ENCODE measurements at regions not wholly inside any gene's neighbourhood (a gene's known extent, or its start where the extent isn't known, plus 50 kb on each side); places are given as distances from the start of the nearest gene placed in this dataset.

DNA sequence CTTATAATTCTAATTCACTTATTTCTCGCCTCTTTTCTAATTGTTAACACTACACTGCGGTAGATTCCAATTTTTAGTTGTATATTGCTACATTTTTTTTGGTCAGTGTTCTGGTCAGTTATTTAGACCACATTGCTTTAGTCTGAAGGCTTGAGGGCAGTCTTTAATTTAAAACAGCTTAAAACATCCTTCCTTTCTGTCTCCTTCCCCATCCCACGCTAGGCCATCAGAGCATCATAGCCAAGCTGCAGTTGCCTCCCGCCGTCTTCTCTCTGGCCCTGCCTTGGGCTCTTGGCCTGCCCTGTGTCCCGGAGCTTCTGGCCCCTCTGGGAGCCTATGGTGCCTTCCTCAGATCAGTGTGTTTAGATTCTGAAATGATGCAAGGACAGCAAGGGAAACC is 52.6 kb upstream of the GLI2 start:
- Histone ChIP-seq H3K4me3 (no peak overlapping the region), H3K9me3 (no peaks in the 10 kb centered on the region), H3K27ac (no peak overlapping the region), H3K27me3 (peaks cover 0 to 63% (median 0%) of the 10 kb centered on the region in 4 donors), H3K36me3 (no peaks in the 10 kb centered on the region), H3K4me1 (peaks cover 0 to 5% (median 0%) of the 10 kb centered on the region in 3 donors)
- intact Hi-C loops (cut with DNase I): loop anchor here (5.0 kb wide), 1 partner anchor 556 kb away; no protein-coding TSS in a partner anchor
- DNase-seq: no peak
- WGBS, 2 donors: 69 to 70% methylated on average over 6 of the region's 6 CpGs
- TF ChIP-seq POLR2A (IDR thresholded peaks at IDR 0.05): no peak
- TF ChIP-seq, protein P1, sequence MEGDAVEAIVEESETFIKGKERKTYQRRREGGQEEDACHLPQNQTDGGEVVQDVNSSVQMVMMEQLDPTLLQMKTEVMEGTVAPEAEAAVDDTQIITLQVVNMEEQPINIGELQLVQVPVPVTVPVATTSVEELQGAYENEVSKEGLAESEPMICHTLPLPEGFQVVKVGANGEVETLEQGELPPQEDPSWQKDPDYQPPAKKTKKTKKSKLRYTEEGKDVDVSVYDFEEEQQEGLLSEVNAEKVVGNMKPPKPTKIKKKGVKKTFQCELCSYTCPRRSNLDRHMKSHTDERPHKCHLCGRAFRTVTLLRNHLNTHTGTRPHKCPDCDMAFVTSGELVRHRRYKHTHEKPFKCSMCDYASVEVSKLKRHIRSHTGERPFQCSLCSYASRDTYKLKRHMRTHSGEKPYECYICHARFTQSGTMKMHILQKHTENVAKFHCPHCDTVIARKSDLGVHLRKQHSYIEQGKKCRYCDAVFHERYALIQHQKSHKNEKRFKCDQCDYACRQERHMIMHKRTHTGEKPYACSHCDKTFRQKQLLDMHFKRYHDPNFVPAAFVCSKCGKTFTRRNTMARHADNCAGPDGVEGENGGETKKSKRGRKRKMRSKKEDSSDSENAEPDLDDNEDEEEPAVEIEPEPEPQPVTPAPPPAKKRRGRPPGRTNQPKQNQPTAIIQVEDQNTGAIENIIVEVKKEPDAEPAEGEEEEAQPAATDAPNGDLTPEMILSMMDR (IDR thresholded peaks at IDR 0.05): no peak

- intact Hi-C loops (cut with DNase I): loop anchor here (5.0 kb wide), 1 partner anchor 556 kb away; no protein-coding TSS in a partner anchor
- H3K4me3 ChIP-seq: no peak overlapping the region
- TF ChIP-seq, protein P1 (IDR thresholded peaks at IDR 0.05): no peak
- TF ChIP-seq POLR2A (IDR thresholded peaks at IDR 0.05): no peak
- peaks cover 0 to 5% (median 0%) of the 10 kb centered on the region in 3 donors for H3K4me1 ChIP-seq
- no peaks in the 10 kb centered on the region for H3K36me3 ChIP-seq
- 76 to 80% methylated on average over 4 of the region's 4 CpGs for WGBS, 2 donors
- H3K27me3 ChIP-seq: peaks cover 0 to 64% (median 0%) of the 10 kb centered on the region in 4 donors
- DNase-seq: no peak
- peak overlapping the region in 1 of 4 donors; percentile 14 for H3K27ac ChIP-seq
- no peaks in the 10 kb centered on the region for H3K9me3 ChIP-seq
Measured at GRCh38 chr2:120683701-120684100, 52.0 kb upstream of the GLI2 start.

GRCh38 chr2:120684289-120685065 is 51.2 kb upstream of the GLI2 start:
- 70 to 80% methylated on average over 6 to 7 of the region's 9 CpGs for WGBS, 2 donors

DNA sequence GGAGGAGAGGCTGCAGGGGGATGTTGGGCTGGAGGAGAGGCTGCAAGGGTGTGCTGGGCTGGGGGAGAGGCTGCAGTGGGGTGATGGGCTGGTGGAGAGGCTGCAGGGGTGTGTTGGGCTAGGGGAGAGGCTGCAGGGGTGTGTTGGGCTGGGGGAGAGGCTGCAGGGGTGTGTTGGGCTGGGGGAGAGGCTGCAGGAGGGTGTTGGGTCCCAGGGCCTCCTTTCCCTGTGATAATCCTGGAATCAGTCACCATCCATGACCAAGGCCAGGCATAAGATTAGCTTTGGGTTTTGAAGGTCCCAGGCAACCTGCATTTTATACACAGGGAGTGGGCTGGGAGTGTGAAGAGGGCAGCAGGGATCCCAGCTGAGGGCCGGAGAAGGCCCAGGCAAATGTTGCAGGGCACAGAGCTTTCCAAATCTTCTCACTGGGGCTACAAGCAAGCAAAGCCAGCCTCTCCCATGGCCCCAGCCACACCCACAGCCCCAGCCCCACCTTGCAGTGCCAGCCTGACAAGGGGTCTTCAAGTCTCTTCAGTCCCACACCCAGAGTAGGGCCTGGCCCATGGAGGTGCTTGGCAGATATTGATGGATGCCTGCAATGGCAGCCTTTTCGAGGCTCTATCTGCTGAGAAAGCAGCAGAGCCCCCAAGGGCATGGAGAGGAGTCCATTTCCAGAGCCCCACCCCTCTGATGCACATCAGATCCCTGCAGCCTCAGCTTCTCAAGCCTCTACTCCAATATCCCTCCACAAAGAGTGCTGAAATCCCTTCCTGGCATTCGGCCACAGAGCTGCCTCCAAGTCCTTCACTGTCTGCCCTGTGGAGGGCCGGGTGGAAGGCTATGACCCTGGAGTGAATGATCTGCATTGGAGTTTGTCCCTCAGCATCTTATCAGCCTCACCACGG is 50.3 kb upstream of the GLI2 start:
- no peak overlapping the region for H3K27ac ChIP-seq
- H3K9me3 ChIP-seq: no peaks in the 10 kb centered on the region
- H3K4me3 ChIP-seq: no peak overlapping the region
- peaks cover 0 to 65% (median 0%) of the 10 kb centered on the region in 4 donors for H3K27me3 ChIP-seq
- intact Hi-C loops (cut with DNase I): no loop called here
- no peaks in the 10 kb centered on the region for H3K36me3 ChIP-seq
- no peaks in the 10 kb centered on the region for H3K4me1 ChIP-seq
- no peak for DNase-seq
- TF ChIP-seq, protein P1 (IDR thresholded peaks at IDR 0.05): no peak
- TF ChIP-seq POLR2A (IDR thresholded peaks at IDR 0.05): no peak
- 50 to 51% methylated on average over 3 to 5 of the region's 5 CpGs for WGBS, 2 donors

More at GRCh38 chr2:120684289-120685065, 51.2 kb upstream of the GLI2 start:
- TF ChIP-seq, protein P1 (IDR thresholded peaks at IDR 0.05): no peak
- no peak for TF ChIP-seq POLR2A (IDR thresholded peaks at IDR 0.05)
- no peak for DNase-seq
- Histone ChIP-seq H3K27me3 (peaks cover 0 to 64% (median 0%) of the 10 kb centered on the region in 4 donors), H3K27ac (no peak overlapping the region), H3K4me1 (peaks cover 0 to 5% (median 0%) of the 10 kb centered on the region in 3 donors), H3K36me3 (no peaks in the 10 kb centered on the region), H3K4me3 (no peak overlapping the region), H3K9me3 (no peaks in the 10 kb centered on the region)
- intact Hi-C loops (cut with DNase I): loop anchor here (5.0 kb wide), 1 partner anchor 557 kb away; no protein-coding TSS in a partner anchor

Small RNAs in the stretch of these regions (small RNA-seq; reads per million reads assigned to genes)
- 0 reads per million in 4 donors for gene RF00019

All from esophagus squamous epithelium (tissue), 5 donors.